Suprapubic skin (tissue), 4 donors: ENCODE measurements at regions not wholly inside any gene's neighbourhood (a gene's known extent, or its start where the extent isn't known, plus 50 kb on each side); places are given as distances from the start of the nearest gene placed in this dataset.

Experiments
- DNase-seq, 2 donors: peaks; one replicate each; pipeline ENCODE4 v3.0.0-alpha.2; 2019; ENCODE audit warnings: low spot score in 2 of 2
- H3K27ac ChIP-seq: fragments of 200-600 bp; sonication (generic); one replicate; pipeline ENCODE4 v1.5.1; 2019
- H3K27me3 ChIP-seq: fragments of 200-600 bp; sonication (generic); one replicate; pipeline ENCODE4 v1.5.1; 2019
- H3K36me3 ChIP-seq: fragments of 200-600 bp; sonication (generic); one replicate; pipeline ENCODE4 v1.5.1; 2019
- H3K4me1 ChIP-seq: fragments of 200-600 bp; sonication (generic); one replicate; pipeline ENCODE4 v1.5.1; 2019
- H3K4me3 ChIP-seq: fragments of 200-600 bp; sonication (generic); one replicate; pipeline ENCODE4 v1.5.1; 2019; ENCODE audit warnings: mild to moderate bottlenecking
- H3K9me3 ChIP-seq: fragments of 200-600 bp; sonication (generic); one replicate; pipeline ENCODE4 v1.5.1; 2019
- EP300 ChIP-seq: sonication (generic); formaldehyde crosslinking; IDR thresholded peaks from one replicate; pipeline ENCODE4 v1.6.1; 2017; ENCODE audit warnings: antibody characterized with exemption
- POLR2A ChIP-seq, 2 donors: fragments of 450-650 bp; IDR thresholded peaks; one replicate each; pipeline ENCODE4 v1.6.1; 2017; ENCODE audit warnings: antibody characterized with exemption in 2 of 2, mild to moderate bottlenecking in 2 of 2, moderate library complexity in 2 of 2
- POLR2AphosphoS5 ChIP-seq, 3 donors: sonication (generic); formaldehyde crosslinking; IDR thresholded peaks; one replicate each; pipeline ENCODE4 v1.6.1; 2017; ENCODE audit warnings: antibody characterized with exemption in 3 of 3
- WGBS: methylation state at CpG from one replicate; pipeline ENCODE4 v1.1.5; 2018; 5-methylcytosine and 5-hydroxymethylcytosine counted together
- TF ChIP-seq, protein P1 (sequence below), 2 donors: fragments of 200-600 bp in 1 of 2; fragments of 450-650 bp in 1 of 2; sonication (generic) in 1 of 2; IDR thresholded peaks; one replicate each; pipeline ENCODE4 v1.5.1; 2016 to 2019; ENCODE audit warnings: antibody characterized with exemption in 2 of 2, mild to moderate bottlenecking in 1 of 2, moderate library complexity in 1 of 2

DNA sequence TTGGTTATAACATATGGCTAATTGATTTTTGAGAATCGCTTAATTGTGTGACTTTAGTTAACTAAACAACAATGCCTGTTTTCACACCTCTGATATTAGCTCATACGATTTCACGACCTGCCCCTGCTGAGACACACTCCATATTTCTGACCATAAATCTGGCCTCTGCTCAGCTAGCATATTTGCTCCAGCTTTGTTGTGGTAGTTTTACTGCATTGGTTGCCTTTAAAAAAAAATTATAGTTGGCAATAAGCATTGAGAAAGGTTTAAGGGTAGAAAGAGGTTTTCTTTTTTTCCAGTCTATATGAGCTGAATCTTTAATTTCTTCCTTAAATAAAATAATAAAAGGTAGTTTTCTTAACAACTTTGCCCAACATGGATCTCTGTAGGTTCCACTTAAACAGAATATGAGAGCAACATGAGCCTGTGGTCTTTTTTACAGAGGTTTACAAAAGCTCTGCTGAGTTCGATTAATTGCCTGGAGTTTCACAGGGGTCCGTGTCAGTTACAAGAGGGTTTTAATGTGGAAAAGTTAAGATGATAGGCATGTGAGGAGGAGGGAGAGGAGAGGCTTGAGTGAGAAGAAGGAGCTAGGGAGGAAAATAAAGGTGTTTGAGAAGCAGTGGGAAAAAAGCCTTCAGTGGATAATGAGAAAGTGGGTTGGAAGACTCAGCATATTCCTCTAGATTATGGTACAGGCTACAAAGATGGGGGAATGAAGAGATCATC, 318.2 kb downstream of the CXCL12 start:
- Histone ChIP-seq H3K4me1 (peaks cover 37% of the 10 kb centered on the region), H3K36me3 (no peaks in the 10 kb centered on the region), H3K27me3 (no peaks in the 10 kb centered on the region), H3K4me3 (no peak overlapping the region), H3K9me3 (no peaks in the 10 kb centered on the region), H3K27ac (no peak overlapping the region)
- DNase-seq: no peak
- TF ChIP-seq EP300 (no peak), POLR2AphosphoS5 (IDR thresholded peaks at IDR 0.05) (no peak)
- 61% methylated on average over 5 of the region's 5 CpGs for WGBS

DNA sequence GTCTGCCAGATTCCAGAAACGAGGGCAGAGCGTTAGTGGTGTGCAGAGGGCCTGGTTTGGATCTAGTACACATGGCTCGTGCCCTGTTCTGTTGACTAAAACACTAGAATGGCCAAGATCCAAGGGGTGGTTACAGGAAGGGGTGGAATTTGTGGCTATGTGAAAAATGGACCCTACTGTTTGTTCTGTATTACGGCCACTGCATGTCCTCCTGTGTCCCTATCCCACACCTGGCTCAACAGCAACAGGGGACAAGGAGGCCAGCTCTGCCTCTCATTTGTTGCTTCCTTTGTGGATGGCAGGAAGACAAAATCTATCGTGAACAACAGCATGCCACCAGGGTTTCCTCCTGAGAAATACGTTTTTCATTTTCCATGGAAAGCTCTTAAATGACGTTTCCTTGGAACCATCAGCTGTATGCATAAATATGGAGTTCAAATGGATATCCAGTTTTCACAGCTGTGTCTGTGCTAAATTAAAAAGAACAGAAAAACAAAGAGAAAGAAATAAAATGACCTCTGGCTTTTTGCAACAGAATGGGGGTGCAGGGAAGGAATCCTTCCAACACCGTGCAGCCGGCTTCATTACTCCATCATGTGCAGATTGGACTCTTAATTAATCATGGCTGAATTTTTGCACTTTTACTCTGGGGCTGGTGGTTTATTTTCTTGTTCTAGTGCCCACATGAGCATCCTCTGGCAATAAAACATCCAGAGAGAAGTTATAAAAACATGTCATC, 318.9 kb downstream of the CXCL12 start:
- peaks cover 37% of the 10 kb centered on the region for H3K4me1 ChIP-seq
- no peak overlapping the region for H3K4me3 ChIP-seq
- TF ChIP-seq POLR2A (IDR thresholded peaks at IDR 0.05) (no peak), POLR2AphosphoS5 (IDR thresholded peaks at IDR 0.05) (no peak), EP300 (no peak)
- TF ChIP-seq, protein P1, sequence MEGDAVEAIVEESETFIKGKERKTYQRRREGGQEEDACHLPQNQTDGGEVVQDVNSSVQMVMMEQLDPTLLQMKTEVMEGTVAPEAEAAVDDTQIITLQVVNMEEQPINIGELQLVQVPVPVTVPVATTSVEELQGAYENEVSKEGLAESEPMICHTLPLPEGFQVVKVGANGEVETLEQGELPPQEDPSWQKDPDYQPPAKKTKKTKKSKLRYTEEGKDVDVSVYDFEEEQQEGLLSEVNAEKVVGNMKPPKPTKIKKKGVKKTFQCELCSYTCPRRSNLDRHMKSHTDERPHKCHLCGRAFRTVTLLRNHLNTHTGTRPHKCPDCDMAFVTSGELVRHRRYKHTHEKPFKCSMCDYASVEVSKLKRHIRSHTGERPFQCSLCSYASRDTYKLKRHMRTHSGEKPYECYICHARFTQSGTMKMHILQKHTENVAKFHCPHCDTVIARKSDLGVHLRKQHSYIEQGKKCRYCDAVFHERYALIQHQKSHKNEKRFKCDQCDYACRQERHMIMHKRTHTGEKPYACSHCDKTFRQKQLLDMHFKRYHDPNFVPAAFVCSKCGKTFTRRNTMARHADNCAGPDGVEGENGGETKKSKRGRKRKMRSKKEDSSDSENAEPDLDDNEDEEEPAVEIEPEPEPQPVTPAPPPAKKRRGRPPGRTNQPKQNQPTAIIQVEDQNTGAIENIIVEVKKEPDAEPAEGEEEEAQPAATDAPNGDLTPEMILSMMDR (IDR thresholded peaks at IDR 0.05): no peak
- DNase-seq: no peak
- 54% methylated on average over 9 of the region's 9 CpGs for WGBS
- no peaks in the 10 kb centered on the region for H3K36me3 ChIP-seq
- no peaks in the 10 kb centered on the region for H3K9me3 ChIP-seq
- no peak overlapping the region for H3K27ac ChIP-seq
- H3K27me3 ChIP-seq: no peaks in the 10 kb centered on the region

DNA sequence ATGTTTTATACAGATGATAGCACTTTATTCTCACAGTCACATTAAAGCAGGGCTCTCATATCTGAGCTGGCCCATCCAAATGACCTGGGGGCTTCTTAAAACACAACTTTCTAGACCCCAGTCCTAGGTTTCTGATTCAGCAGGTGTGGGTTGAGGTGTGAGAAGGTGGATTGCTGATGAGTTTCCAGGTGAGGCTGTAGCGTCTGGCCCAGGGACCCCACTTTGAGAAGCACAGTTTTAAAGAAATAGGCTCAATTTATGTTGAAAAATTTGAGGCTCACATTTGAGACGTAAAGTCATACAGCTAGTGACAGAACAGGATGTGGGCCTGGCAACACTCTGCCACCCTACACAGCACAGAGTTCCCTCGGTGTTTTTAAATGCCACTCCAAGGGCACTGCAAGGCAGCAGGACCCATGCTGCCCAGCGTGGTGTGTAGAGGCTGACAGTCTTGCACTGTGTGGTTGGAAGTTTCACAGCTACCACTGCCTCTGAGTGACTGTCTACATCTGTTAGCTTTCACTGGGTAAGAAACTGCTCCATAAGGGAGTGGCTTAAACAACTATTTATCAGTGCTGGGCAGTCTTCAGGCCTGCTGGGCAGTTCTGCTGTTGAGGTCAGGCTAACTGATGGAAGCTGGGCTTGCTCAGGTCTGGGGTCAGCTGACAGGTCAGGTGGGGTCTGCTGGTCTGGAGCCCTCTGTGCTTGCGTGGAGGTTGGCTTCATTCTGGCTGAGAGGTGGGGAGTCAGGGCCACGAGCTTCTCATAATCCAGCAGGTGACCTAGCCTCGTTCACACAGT, 319.7 kb downstream of the CXCL12 start:
- Histone ChIP-seq H3K27ac (no peak overlapping the region), H3K4me1 (peaks cover 36% of the 10 kb centered on the region), H3K36me3 (no peaks in the 10 kb centered on the region), H3K9me3 (no peaks in the 10 kb centered on the region), H3K4me3 (no peak overlapping the region), H3K27me3 (no peaks in the 10 kb centered on the region)
- TF ChIP-seq POLR2AphosphoS5 (IDR thresholded peaks at IDR 0.05): no peak
- TF ChIP-seq, protein P1 (IDR thresholded peaks at IDR 0.05): no peak
- no peak for TF ChIP-seq EP300
- TF ChIP-seq POLR2A (IDR thresholded peaks at IDR 0.05): no peak
- no peak for DNase-seq
- WGBS: 70% methylated on average over 4 of the region's 7 CpGs

DNA sequence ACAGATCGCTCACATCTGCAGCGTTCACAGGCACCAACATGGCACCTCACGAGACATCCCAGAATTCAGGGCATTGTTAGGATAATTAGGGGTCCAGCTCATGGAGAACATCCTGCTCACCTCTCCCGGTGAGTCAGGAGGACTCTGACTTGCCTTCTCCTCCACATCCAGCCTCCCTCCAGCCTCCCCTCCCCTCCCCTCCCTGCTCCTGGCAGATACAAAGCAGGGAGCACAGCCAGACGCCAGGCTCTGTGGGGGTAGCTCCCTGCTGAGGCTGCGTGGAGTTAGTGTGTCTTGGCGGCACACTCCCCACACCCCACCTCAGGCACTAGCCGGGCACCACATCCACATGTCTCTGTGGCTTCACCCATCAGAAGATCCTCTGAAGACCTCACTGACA, 320.6 kb downstream of the CXCL12 start:
- 80% methylated on average over 8 of the region's 8 CpGs for WGBS
- no peak overlapping the region for H3K4me3 ChIP-seq
- H3K27ac ChIP-seq: no peak overlapping the region
- H3K9me3 ChIP-seq: no peaks in the 10 kb centered on the region
- TF ChIP-seq POLR2A (IDR thresholded peaks at IDR 0.05) (no peak), POLR2AphosphoS5 (IDR thresholded peaks at IDR 0.05) (no peak), EP300 (no peak)
- TF ChIP-seq, protein P1 (IDR thresholded peaks at IDR 0.05): no peak
- H3K27me3 ChIP-seq: no peaks in the 10 kb centered on the region
- peaks cover 29% of the 10 kb centered on the region for H3K4me1 ChIP-seq
- DNase-seq: no peak
- no peaks in the 10 kb centered on the region for H3K36me3 ChIP-seq

DNA sequence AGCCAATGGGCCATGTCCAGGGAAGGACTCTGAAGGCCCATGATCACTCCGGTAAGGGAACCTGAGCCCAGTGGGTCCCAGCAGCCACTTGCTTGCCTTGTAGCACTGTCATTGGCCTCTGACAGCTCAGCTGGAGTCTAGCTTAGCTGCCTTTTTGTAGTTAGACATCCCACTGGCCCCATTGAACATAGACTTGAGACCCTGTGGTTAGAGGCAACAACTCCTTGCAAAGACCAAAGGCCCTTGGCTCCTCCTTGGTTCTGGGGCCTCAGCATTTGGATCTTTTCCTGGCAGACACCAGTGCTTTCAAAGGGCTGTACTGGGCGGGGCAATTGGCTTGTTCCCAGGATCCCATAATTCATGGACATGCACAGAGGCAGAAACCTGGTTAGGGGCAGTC, 321.2 kb downstream of the CXCL12 start:
- TF ChIP-seq EP300 (no peak), POLR2A (IDR thresholded peaks at IDR 0.05) (no peak), POLR2AphosphoS5 (IDR thresholded peaks at IDR 0.05) (no peak)
- TF ChIP-seq, protein P1 (IDR thresholded peaks at IDR 0.05): no peak
- H3K27me3 ChIP-seq: no peaks in the 10 kb centered on the region
- WGBS: 25% methylated on average over 1 of the region's 2 CpGs

More for the DNA sequence above, 321.2 kb downstream of the CXCL12 start:
- peaks cover 23% of the 10 kb centered on the region for H3K4me1 ChIP-seq
- DNase-seq: no peak
- no peak overlapping the region for H3K4me3 ChIP-seq
- H3K27ac ChIP-seq: no peak overlapping the region
- H3K9me3 ChIP-seq: no peaks in the 10 kb centered on the region
- H3K36me3 ChIP-seq: no peaks in the 10 kb centered on the region
